ENCODE measurements at regions not wholly inside any gene's neighbourhood (a gene's known extent, or its start where the extent isn't known, plus 50 kb on each side); places are given as distances from the start of the nearest gene placed in this dataset.

DNA sequence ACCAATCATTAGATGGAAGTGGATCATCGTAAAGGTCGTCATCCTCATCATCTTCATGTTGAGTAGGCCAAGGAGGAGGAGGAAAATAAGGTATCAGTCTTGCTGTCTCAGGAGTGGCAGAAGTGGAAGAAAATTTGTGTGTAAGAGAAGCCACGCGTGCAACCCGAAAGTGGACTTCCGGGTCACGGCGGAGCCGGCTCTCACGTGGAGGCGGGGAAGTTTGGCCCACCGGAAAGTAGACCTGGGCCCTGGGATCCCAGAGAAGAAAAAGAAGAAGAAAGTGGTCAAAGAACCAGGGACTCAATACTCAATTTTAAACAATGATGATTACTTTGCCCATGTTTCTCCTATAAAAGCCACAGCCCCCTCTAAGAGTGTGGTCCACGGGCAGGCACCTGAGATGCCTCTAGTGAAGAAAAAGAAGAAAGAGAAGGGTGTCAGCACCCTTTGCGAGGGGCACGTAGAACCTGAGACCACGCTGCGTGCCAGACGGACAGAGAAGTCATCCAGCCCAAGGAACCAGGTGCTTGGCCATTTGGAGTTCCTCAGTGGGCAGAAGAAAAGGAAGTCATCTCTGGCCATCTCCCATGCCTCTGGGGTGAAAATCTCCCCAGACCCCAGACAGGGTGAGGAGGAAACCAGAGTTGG, 365.8 kb downstream of the BCAT1 start:
- Histone ChIP-seq H3K27me3 (ENCODE audit: control insufficient read depth, insufficient read depth, low read length) (no peaks in the 10 kb centered on the region), H3K9me3 (ENCODE audit: control insufficient read depth, insufficient read depth, low read depth, low read length) (no peaks in the 10 kb centered on the region), H3K36me3 (ENCODE audit: control insufficient read depth, insufficient read depth, low read length) (no peaks in the 10 kb centered on the region), H3K4me3 (ENCODE audit: low read depth in 2 of 2, low read length in 2 of 2) (no peak overlapping the region), H3K4me1 (ENCODE audit: control insufficient read depth, insufficient read depth, low read length) (no peaks in the 10 kb centered on the region), H3K27ac (ENCODE audit: low read length) (no peak overlapping the region)
- no peak for ATAC-seq
- intact Hi-C loops (cut with micrococcal nuclease; ENCODE audit: unreplicated experiment) (no loop called here), in situ Hi-C loops (cut with HindIII; ENCODE audit: low pct_unique_long_range_greater_than_20kb, low sequenced_read_pairs) (no loop called here)
- POLR2A ChIA-PET, result no interaction called here
- TF ChIP-seq, protein P1, sequence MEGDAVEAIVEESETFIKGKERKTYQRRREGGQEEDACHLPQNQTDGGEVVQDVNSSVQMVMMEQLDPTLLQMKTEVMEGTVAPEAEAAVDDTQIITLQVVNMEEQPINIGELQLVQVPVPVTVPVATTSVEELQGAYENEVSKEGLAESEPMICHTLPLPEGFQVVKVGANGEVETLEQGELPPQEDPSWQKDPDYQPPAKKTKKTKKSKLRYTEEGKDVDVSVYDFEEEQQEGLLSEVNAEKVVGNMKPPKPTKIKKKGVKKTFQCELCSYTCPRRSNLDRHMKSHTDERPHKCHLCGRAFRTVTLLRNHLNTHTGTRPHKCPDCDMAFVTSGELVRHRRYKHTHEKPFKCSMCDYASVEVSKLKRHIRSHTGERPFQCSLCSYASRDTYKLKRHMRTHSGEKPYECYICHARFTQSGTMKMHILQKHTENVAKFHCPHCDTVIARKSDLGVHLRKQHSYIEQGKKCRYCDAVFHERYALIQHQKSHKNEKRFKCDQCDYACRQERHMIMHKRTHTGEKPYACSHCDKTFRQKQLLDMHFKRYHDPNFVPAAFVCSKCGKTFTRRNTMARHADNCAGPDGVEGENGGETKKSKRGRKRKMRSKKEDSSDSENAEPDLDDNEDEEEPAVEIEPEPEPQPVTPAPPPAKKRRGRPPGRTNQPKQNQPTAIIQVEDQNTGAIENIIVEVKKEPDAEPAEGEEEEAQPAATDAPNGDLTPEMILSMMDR (IDR thresholded peaks at IDR 0.05), result no peak
- TF ChIP-seq, protein P2, sequence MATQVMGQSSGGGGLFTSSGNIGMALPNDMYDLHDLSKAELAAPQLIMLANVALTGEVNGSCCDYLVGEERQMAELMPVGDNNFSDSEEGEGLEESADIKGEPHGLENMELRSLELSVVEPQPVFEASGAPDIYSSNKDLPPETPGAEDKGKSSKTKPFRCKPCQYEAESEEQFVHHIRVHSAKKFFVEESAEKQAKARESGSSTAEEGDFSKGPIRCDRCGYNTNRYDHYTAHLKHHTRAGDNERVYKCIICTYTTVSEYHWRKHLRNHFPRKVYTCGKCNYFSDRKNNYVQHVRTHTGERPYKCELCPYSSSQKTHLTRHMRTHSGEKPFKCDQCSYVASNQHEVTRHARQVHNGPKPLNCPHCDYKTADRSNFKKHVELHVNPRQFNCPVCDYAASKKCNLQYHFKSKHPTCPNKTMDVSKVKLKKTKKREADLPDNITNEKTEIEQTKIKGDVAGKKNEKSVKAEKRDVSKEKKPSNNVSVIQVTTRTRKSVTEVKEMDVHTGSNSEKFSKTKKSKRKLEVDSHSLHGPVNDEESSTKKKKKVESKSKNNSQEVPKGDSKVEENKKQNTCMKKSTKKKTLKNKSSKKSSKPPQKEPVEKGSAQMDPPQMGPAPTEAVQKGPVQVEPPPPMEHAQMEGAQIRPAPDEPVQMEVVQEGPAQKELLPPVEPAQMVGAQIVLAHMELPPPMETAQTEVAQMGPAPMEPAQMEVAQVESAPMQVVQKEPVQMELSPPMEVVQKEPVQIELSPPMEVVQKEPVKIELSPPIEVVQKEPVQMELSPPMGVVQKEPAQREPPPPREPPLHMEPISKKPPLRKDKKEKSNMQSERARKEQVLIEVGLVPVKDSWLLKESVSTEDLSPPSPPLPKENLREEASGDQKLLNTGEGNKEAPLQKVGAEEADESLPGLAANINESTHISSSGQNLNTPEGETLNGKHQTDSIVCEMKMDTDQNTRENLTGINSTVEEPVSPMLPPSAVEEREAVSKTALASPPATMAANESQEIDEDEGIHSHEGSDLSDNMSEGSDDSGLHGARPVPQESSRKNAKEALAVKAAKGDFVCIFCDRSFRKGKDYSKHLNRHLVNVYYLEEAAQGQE (IDR thresholded peaks at IDR 0.05; ENCODE audit: insufficient read depth in 1 of 2, low read depth in 2 of 2, low read length in 1 of 2), result no peak
- no peak for TF ChIP-seq TCF7L2 (IDR thresholded peaks at IDR 0.05; ENCODE audit: low read depth, low read length)
- no peak for TF ChIP-seq SIN3A (IDR thresholded peaks at IDR 0.05; ENCODE audit: borderline replicate concordance, insufficient read depth, low read depth, low read length)
- TF ChIP-seq POLR2AphosphoS5 (IDR thresholded peaks at IDR 0.05; ENCODE audit: low read depth, low read length), result no peak
- BruUV-seq (replicated peaks), result no TSS peak
- CTCF ChIA-PET, result no interaction called here
- DNase-seq (ENCODE audit: low read depth, low spot score), result no peak

DNA sequence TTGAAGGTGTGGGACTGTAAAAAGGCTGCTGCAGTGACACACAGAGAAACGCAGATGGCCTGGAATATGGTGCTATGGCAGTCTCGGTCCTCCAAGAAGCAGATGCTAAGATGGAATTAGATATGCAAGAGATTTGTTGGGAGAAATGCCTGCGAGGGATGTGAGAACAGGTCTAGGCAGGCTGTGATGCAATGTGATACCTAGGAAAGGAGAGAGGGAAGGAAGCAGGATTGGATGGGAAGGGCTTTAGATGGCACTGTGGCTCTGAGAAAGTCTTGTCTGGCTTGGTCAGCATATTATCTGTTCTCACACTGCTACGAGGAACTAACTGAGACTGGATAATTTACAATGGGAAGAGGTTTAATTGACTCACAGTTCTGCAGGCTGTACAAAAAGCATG, 374.4 kb downstream of the BCAT1 start:
- no peak for ATAC-seq
- in situ Hi-C loops (cut with HindIII; ENCODE audit: low pct_unique_long_range_greater_than_20kb, low sequenced_read_pairs) (no loop called here), intact Hi-C loops (cut with micrococcal nuclease; ENCODE audit: unreplicated experiment) (no loop called here)
- POLR2A ChIA-PET, result no interaction called here
- DNase-seq (ENCODE audit: low read depth, low spot score), result no peak
- TF ChIP-seq, protein P1 (IDR thresholded peaks at IDR 0.05), result no peak
- TF ChIP-seq POLR2AphosphoS5 (IDR thresholded peaks at IDR 0.05; ENCODE audit: low read depth, low read length) (no peak), SIN3A (IDR thresholded peaks at IDR 0.05; ENCODE audit: borderline replicate concordance, insufficient read depth, low read depth, low read length) (no peak), TCF7L2 (IDR thresholded peaks at IDR 0.05; ENCODE audit: low read depth, low read length) (no peak)
- CTCF ChIA-PET, result no interaction called here
- Histone ChIP-seq H3K4me1 (ENCODE audit: control insufficient read depth, insufficient read depth, low read length) (no peaks in the 10 kb centered on the region), H3K9me3 (ENCODE audit: control insufficient read depth, insufficient read depth, low read depth, low read length) (no peaks in the 10 kb centered on the region), H3K27me3 (ENCODE audit: control insufficient read depth, insufficient read depth, low read length) (peaks cover 4% of the 10 kb centered on the region; the same call in 1 of the 2 replicates), H3K36me3 (ENCODE audit: control insufficient read depth, insufficient read depth, low read length) (no peaks in the 10 kb centered on the region), H3K27ac (ENCODE audit: low read length) (no peak overlapping the region), H3K4me3 (ENCODE audit: low read depth in 2 of 2, low read length in 2 of 2) (no peak overlapping the region)
- no TSS peak for BruUV-seq (replicated peaks)

Measured in Panc1 (cell line).